Prostate gland (tissue), 2 donors: ENCODE measurements at regions not wholly inside any gene's neighbourhood (a gene's known extent, or its start where the extent isn't known, plus 50 kb on each side); places are given as distances from the start of the nearest gene placed in this dataset.

Source experiments
- POLR2A ChIP-seq: fragments of 450-650 bp; IDR thresholded peaks from one replicate; pipeline ENCODE4 v1.6.1; 2016; ENCODE audit warnings: antibody characterized with exemption, mild to moderate bottlenecking
- POLR2AphosphoS5 ChIP-seq: sonication (generic); formaldehyde crosslinking; IDR thresholded peaks from one replicate; pipeline ENCODE4 v1.6.1; 2017; ENCODE audit warnings: antibody characterized with exemption
- TF ChIP-seq, protein P1 (sequence below), 4 experiments: fragments of 200-600 bp in 2 of 4; fragments of 450-650 bp in 2 of 4; sonication (generic) in 2 of 4; IDR thresholded peaks; 1 replicate in 3 of 4; 2 replicates in 1 of 4; pipeline ENCODE4 v1.5.1; 2016 to 2019; ENCODE audit warnings: antibody characterized with exemption in 4 of 4, mild to moderate bottlenecking in 2 of 4, moderate library complexity in 2 of 4

DNA sequence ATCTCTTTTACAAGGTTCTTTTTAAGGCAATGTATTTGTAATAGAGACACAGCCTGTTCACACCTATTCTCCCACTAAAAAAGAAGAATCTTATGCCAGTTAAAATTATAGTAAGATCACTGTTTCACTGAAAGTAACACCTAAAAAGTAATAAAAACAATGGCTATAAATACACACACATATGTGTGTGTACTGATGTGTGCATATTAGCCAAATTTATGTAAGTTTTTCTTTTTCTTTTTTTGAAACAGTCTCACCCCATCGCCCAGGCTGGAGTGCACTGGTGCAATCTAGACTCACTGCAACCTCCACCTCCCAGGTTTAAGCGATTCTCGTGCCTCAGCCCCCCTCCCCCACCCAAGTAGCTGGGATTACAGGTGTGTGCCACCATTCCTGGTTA lies 56.8 kb upstream of the SLC30A10 start:
- TF ChIP-seq POLR2A (no peak), POLR2AphosphoS5 (no peak)
- TF ChIP-seq, protein P1, sequence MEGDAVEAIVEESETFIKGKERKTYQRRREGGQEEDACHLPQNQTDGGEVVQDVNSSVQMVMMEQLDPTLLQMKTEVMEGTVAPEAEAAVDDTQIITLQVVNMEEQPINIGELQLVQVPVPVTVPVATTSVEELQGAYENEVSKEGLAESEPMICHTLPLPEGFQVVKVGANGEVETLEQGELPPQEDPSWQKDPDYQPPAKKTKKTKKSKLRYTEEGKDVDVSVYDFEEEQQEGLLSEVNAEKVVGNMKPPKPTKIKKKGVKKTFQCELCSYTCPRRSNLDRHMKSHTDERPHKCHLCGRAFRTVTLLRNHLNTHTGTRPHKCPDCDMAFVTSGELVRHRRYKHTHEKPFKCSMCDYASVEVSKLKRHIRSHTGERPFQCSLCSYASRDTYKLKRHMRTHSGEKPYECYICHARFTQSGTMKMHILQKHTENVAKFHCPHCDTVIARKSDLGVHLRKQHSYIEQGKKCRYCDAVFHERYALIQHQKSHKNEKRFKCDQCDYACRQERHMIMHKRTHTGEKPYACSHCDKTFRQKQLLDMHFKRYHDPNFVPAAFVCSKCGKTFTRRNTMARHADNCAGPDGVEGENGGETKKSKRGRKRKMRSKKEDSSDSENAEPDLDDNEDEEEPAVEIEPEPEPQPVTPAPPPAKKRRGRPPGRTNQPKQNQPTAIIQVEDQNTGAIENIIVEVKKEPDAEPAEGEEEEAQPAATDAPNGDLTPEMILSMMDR (IDR thresholded peaks at IDR 0.05) = no peak
